GM13976 (cell line): ENCODE measurements at regions not wholly inside any gene's neighbourhood (a gene's known extent, or its start where the extent isn't known, plus 50 kb on each side); places are given as distances from the start of the nearest gene placed in this dataset.

Source experiments
- DNase-seq: peaks from one replicate; pipeline ENCODE4 v3.0.0; 2012; ENCODE audit warnings: low spot score
- in situ Hi-C: fragments of 300-500 bp; cut with MboI; formaldehyde crosslinking; loops from one replicate; pipeline ENCODE4 v1.12.0; 2022; ENCODE audit warnings: low sequenced_read_pairs, mixed read lengths, inconsistent platforms; ENCODE audit not compliant: unreplicated experiment
- TF ChIP-seq, protein P1 (sequence below): IDR thresholded peaks from 2 replicates; pipeline ENCODE4 v1.5.1; 2012; ENCODE audit warnings: borderline replicate concordance, mild to moderate bottlenecking; ENCODE audit not compliant: insufficient read depth; ENCODE audit errors: extremely low read depth, missing control alignments, control extremely low read depth

GRCh38 chr2:83085869-83086268 lies 1373.2 kb downstream of the SUCLG1 start:
- in situ Hi-C loops, result no loop called here
- no peak for DNase-seq
- TF ChIP-seq, protein P1, sequence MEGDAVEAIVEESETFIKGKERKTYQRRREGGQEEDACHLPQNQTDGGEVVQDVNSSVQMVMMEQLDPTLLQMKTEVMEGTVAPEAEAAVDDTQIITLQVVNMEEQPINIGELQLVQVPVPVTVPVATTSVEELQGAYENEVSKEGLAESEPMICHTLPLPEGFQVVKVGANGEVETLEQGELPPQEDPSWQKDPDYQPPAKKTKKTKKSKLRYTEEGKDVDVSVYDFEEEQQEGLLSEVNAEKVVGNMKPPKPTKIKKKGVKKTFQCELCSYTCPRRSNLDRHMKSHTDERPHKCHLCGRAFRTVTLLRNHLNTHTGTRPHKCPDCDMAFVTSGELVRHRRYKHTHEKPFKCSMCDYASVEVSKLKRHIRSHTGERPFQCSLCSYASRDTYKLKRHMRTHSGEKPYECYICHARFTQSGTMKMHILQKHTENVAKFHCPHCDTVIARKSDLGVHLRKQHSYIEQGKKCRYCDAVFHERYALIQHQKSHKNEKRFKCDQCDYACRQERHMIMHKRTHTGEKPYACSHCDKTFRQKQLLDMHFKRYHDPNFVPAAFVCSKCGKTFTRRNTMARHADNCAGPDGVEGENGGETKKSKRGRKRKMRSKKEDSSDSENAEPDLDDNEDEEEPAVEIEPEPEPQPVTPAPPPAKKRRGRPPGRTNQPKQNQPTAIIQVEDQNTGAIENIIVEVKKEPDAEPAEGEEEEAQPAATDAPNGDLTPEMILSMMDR, result no peak

- TF ChIP-seq, protein P1, result no peak
- in situ Hi-C loops, result no loop called here
- DNase-seq, result no peak
Observed at GRCh38 chr2:83081826-83082690, 1377.0 kb downstream of the SUCLG1 start.

DNA sequence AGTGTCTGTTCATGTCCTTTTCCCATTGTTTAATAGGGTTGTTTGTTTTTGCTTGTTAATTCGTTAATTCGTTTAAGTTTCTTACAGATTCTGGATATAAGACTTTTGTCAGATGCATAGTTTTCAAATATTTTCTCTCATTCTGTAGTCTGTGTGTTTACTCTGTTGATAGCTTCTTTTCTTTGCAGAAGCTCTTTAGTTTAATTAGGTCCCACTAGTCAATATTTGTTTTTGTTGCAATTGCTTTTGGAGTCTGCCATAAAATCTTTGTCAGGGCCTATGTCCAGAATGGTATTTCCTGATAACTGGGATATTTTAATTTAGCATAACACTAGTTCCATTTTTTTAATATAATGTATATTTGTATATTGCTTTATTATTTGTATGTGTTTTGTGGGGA lies 1380.1 kb downstream of the SUCLG1 start:
- in situ Hi-C loops, result no loop called here
- TF ChIP-seq, protein P1, result no peak
- no peak for DNase-seq

- TF ChIP-seq, protein P1, result no peak
- in situ Hi-C loops, result no loop called here
- DNase-seq, result no peak
Observed at GRCh38 chr2:83072767-83073166, 1386.3 kb downstream of the SUCLG1 start.

DNA sequence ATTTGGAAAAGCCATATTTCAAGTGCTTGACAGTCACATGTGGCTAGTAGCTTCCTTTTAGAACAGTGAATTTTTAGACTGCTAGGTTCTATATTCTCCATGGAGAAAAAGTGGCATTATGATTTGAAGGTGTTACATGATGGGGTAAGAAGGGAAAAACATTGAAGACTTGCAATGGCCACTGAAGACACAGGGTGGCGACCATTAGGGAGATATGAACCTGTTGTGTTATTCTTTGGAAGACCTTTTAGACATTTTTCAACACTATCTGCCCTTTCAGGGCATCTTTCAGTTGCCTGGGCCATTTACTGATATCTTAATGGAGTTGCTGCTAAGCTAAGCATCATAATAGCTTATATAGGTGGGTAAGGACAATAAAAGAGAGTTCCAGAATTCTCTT lies 1387.2 kb downstream of the SUCLG1 start:
- in situ Hi-C loops, result no loop called here
- TF ChIP-seq, protein P1, result no peak
- DNase-seq, result no peak

DNA sequence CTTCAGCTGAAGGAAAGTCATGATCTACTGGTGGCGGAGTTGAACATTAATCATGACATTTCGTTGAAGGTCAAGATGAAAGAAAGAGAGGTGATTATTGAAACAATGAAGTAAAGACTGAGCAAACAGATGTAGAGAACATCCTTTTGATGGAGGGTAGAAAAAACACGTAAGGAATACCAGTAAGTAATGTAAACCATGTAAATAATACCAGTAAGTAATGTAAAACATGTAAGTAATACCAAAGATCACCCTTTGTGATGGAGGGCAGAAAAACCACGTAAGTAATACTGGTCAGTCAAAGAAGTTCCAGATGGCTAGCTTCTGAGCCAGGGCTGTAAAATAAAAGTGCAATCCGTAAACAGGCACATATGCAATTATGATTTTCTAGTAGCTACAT lies 1387.7 kb downstream of the SUCLG1 start:
- DNase-seq, result no peak
- TF ChIP-seq, protein P1, result no peak
- in situ Hi-C loops, result no loop called here
